ENCODE measurements at regions not wholly inside any gene's neighbourhood (a gene's known extent, or its start where the extent isn't known, plus 50 kb on each side); places are given as distances from the start of the nearest gene placed in this dataset.

DNA sequence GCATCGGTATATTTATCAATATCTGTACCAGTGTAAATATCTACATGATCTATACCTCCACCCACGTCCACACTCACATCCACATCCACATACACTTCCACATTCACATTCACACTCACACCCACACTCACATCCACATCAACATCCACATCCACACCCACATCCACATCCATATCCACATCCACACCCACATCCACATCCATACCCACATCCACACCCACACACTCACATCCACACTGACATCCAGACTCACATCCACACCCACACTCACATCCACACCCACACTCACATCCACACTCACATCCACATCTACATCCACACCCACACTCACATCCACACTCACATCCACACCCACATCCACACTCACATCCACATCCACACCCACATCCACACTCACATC is 189.2 kb downstream of the IRX1 start:
- TF ChIP-seq POLR2A (IDR thresholded peaks at IDR 0.05), result no peak
- TF ChIP-seq, protein P1, sequence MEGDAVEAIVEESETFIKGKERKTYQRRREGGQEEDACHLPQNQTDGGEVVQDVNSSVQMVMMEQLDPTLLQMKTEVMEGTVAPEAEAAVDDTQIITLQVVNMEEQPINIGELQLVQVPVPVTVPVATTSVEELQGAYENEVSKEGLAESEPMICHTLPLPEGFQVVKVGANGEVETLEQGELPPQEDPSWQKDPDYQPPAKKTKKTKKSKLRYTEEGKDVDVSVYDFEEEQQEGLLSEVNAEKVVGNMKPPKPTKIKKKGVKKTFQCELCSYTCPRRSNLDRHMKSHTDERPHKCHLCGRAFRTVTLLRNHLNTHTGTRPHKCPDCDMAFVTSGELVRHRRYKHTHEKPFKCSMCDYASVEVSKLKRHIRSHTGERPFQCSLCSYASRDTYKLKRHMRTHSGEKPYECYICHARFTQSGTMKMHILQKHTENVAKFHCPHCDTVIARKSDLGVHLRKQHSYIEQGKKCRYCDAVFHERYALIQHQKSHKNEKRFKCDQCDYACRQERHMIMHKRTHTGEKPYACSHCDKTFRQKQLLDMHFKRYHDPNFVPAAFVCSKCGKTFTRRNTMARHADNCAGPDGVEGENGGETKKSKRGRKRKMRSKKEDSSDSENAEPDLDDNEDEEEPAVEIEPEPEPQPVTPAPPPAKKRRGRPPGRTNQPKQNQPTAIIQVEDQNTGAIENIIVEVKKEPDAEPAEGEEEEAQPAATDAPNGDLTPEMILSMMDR (IDR thresholded peaks at IDR 0.05), result no peak
